Lower lobe of right lung (tissue), 2 donors: ENCODE measurements at regions not wholly inside any gene's neighbourhood (a gene's known extent, or its start where the extent isn't known, plus 50 kb on each side); places are given as distances from the start of the nearest gene placed in this dataset.

ENCODE experiments used
- ATAC-seq, 2 donors: fragments of 200-7000 bp; cut with Tn5 transposase; one replicate each; pipeline ENCODE4 v1.9.1; 2020 to 2022; ENCODE audit warnings: mild to moderate bottlenecking in 2 of 2, moderate library complexity in 2 of 2
- DNase-seq: peaks from one replicate; pipeline ENCODE4 v3.0.0-alpha.2; 2020
- H3K27ac ChIP-seq: fragments of 200-600 bp; one replicate; pipeline ENCODE4 v1.8.0; 2022
- H3K27me3 ChIP-seq: fragments of 200-600 bp; one replicate; pipeline ENCODE4 v1.8.0; 2022; ENCODE audit warnings: low read depth
- H3K36me3 ChIP-seq: fragments of 200-600 bp; one replicate; pipeline ENCODE4 v1.8.0; 2022; ENCODE audit warnings: mild to moderate bottlenecking
- H3K4me1 ChIP-seq: fragments of 200-600 bp; one replicate; pipeline ENCODE4 v1.8.0; 2022
- H3K4me3 ChIP-seq: fragments of 200-600 bp; one replicate; pipeline ENCODE4 v1.8.0; 2022; ENCODE audit warnings: mild to moderate bottlenecking
- H3K9me3 ChIP-seq: fragments of 200-600 bp; one replicate; pipeline ENCODE4 v1.8.0; 2022
- intact Hi-C: fragments of 100-400 bp; cut with DNase I; formaldehyde crosslinking; loops from one replicate; pipeline ENCODE4 v1.11.0; 2022
- TF ChIP-seq, protein P1 (sequence below): fragments of 200-600 bp; IDR thresholded peaks from one replicate; pipeline ENCODE4 v1.8.0; 2022; ENCODE audit warnings: antibody characterized with exemption, mild to moderate bottlenecking
- donor health status: DM: no; HTN: yes; CAD: no; lungs with severe emphysema.

DNA sequence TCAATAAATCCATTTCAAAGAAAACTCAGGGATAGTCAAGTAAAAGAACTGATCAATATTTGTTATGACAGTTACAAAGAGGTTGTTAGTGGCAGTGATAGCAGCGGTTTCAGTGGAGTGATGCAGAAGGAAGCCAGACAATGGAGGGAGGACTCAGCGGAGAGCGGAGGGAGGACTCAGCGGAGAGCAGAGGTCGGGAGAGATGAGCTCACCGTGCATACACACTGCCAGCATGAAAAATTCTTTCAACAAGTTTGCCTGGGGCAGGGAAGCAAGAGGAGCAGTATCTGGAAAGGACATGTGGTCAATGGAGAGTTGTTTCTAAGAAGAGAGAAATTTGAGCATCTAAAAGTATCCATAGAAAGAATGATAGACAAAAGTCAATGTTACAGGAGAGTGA is 60.9 kb upstream of the BCL11A start:
- DNase-seq, result no peak
- Histone ChIP-seq H3K27me3 (no peaks in the 10 kb centered on the region), H3K36me3 (no peaks in the 10 kb centered on the region), H3K9me3 (no peaks in the 10 kb centered on the region), H3K4me1 (no peaks in the 10 kb centered on the region), H3K4me3 (no peak overlapping the region), H3K27ac (no peak overlapping the region)
- intact Hi-C loops, result no loop called here
- TF ChIP-seq, protein P1, sequence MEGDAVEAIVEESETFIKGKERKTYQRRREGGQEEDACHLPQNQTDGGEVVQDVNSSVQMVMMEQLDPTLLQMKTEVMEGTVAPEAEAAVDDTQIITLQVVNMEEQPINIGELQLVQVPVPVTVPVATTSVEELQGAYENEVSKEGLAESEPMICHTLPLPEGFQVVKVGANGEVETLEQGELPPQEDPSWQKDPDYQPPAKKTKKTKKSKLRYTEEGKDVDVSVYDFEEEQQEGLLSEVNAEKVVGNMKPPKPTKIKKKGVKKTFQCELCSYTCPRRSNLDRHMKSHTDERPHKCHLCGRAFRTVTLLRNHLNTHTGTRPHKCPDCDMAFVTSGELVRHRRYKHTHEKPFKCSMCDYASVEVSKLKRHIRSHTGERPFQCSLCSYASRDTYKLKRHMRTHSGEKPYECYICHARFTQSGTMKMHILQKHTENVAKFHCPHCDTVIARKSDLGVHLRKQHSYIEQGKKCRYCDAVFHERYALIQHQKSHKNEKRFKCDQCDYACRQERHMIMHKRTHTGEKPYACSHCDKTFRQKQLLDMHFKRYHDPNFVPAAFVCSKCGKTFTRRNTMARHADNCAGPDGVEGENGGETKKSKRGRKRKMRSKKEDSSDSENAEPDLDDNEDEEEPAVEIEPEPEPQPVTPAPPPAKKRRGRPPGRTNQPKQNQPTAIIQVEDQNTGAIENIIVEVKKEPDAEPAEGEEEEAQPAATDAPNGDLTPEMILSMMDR, result no peak
- ATAC-seq, result no peak

DNA sequence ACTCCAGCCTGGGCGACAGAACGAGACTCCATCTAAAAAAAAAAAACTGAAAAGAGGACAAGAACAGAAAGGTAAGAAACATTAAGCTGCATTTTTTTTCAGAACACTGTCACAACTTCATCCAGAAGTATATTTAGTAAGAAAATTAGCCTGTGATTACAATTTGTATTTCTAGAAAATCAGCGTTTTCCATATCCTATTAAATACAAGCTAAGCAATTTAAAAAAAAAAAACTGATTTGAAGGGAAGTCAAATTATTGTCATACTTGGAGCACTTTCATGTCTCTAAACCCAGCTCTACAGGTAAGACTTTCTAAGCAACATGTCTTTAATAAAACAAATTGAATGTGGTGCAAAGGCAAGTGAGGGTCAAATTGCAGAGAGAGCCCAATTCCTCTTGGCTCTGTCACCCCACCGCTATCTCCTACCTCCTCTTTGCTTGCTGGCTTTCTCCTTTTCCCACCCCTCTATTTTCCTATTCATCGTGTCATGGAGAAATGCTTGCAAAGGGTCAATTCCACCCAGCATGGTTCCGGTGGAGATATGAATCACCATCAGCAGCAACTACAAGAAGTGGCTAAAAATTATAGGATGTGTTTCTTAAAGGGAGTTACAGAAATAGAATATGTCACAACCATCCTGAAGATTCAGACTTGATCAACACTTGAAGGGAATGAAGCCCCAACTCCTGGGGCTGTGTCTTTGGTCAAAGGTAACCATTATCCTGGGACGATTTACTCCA is 68.4 kb upstream of the BCL11A start:
- TF ChIP-seq, protein P1, result no peak
- H3K27me3 ChIP-seq, result peaks cover 13% of the 10 kb centered on the region
- H3K36me3 ChIP-seq, result no peaks in the 10 kb centered on the region
- H3K27ac ChIP-seq, result no peak overlapping the region
- intact Hi-C loops, result no loop called here
- ATAC-seq (no peak), DNase-seq (no peak)
- H3K9me3 ChIP-seq, result no peaks in the 10 kb centered on the region
- no peaks in the 10 kb centered on the region for H3K4me1 ChIP-seq
- H3K4me3 ChIP-seq, result no peak overlapping the region

DNA sequence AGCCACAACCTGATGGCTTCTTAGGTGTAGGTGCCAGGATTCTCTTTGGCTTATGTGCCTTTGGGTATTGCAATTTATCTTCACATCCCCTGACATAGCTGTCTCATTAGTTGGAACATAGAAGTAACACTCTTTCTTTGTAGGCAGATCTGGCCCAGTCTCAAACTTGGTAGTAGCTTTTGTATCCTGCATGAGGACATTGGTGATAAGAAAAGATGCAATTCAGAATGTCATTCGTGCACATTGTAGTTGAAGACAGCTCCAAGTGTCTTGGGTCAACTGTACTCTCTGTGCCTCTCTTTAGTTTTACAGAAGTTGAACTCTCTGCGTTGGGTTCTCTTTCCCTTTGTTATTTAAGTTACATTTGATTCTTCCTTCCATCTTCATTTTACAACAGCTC is 69.6 kb upstream of the BCL11A start:
- intact Hi-C loops, result no loop called here

DNA sequence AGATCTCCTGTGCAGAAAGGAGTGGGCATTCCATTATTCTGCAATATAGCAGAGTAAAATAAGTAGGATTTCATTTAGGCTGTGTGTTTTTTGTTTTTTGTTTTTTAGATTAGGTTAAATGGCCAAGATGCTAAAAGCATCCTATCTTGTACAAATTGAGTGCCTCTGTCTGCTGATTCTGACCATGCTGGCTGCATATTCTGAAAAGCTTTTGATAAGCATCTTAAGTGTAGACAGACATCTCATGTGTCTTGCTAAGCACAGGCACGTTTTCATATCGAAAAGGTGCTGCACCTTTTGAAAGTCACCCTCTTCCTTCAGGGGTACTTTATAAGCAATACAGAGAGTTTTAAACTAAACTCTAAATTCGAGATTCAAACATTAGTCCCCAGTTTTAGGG is 74.0 kb upstream of the BCL11A start:
- DNase-seq (no peak), ATAC-seq (no peak)
- peaks cover 16% of the 10 kb centered on the region for H3K27me3 ChIP-seq
- no peaks in the 10 kb centered on the region for H3K36me3 ChIP-seq
- no peak overlapping the region for H3K27ac ChIP-seq
- no peak overlapping the region for H3K4me3 ChIP-seq
- H3K4me1 ChIP-seq, result no peaks in the 10 kb centered on the region
- TF ChIP-seq, protein P1, result no peak
- H3K9me3 ChIP-seq, result no peaks in the 10 kb centered on the region
- intact Hi-C loops, result no loop called here

More for the DNA sequence above, 69.6 kb upstream of the BCL11A start:
- H3K4me1 ChIP-seq, result no peaks in the 10 kb centered on the region
- no peak overlapping the region for H3K27ac ChIP-seq
- no peak for ATAC-seq
- H3K27me3 ChIP-seq, result peaks cover 20% of the 10 kb centered on the region
- H3K36me3 ChIP-seq, result no peaks in the 10 kb centered on the region
- H3K4me3 ChIP-seq, result no peak overlapping the region
- no peaks in the 10 kb centered on the region for H3K9me3 ChIP-seq
- TF ChIP-seq, protein P1, result no peak
- DNase-seq, result no peak

DNA sequence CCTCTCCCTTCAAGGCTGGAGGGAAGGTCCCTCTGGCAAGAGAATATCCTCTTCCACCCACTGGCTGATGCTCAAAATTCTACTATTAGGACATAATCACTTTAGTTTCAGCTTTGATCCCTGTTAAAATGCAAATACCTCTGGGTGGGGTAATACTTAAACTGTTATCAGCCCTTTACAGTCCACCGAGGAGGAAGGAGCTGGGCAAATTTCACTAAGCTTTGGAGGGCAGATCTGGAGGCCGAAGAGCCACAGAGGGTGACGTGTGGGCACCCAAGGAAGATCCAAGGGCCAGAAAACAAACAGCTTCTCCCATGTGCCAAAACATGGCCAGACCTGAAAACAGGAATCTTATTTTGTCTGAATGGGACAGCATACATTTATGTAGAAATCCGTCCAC is 74.6 kb upstream of the BCL11A start:
- TF ChIP-seq, protein P1, result no peak

More for the DNA sequence above, 74.6 kb upstream of the BCL11A start:
- Histone ChIP-seq H3K27ac (no peak overlapping the region), H3K4me1 (no peaks in the 10 kb centered on the region), H3K27me3 (peaks cover 16% of the 10 kb centered on the region), H3K36me3 (no peaks in the 10 kb centered on the region), H3K4me3 (no peak overlapping the region), H3K9me3 (no peaks in the 10 kb centered on the region)
- intact Hi-C loops, result no loop called here
- ATAC-seq (no peak), DNase-seq (no peak)
